Thyroid gland (tissue), 4 donors: ENCODE measurements at regions not wholly inside any gene's neighbourhood (a gene's known extent, or its start where the extent isn't known, plus 50 kb on each side); places are given as distances from the start of the nearest gene placed in this dataset.

Experiments
- DNase-seq, 2 donors: peaks; one replicate each; pipeline ENCODE4 v3.0.0-alpha.2; 2019
- H3K27ac ChIP-seq, 3 donors: fragments of 200-600 bp; sonication (generic); 1 replicate in 2 of 3; 2 replicates in 1 of 3; pipeline ENCODE4 v1.5.1; 2016 to 2019; ENCODE audit warnings: mild to moderate bottlenecking in 1 of 3, moderate library complexity in 1 of 3
- H3K27me3 ChIP-seq: fragments of 200-600 bp; sonication (generic); one replicate; pipeline ENCODE4 v1.5.1; 2019
- H3K36me3 ChIP-seq, 2 donors: fragments of 200-600 bp; sonication (generic); one replicate each; pipeline ENCODE4 v1.5.1; 2016 to 2019
- H3K4me1 ChIP-seq, 2 donors: fragments of 200-600 bp; sonication (generic); one replicate each; pipeline ENCODE4 v1.5.1; 2017 to 2019
- H3K4me3 ChIP-seq, 3 donors: fragments of 200-600 bp; sonication (generic); replicated peaks in 1 of 3; 1 replicate in 2 of 3; 2 replicates in 1 of 3; pipeline ENCODE4 v1.5.1; 2016; ENCODE audit warnings: mild to moderate bottlenecking in 1 of 3
- H3K9me3 ChIP-seq: fragments of 200-600 bp; sonication (generic); one replicate; pipeline ENCODE4 v1.5.1; 2017
- POLR2A ChIP-seq, 2 donors: fragments of 450-650 bp; IDR thresholded peaks; one replicate each; pipeline ENCODE4 v1.6.1; 2017; ENCODE audit warnings: antibody characterized with exemption in 2 of 2, mild to moderate bottlenecking in 2 of 2, moderate library complexity in 1 of 2
- WGBS, 2 donors: methylation state at CpG; one replicate each; pipeline ENCODE4 v1.1.5; 2017; 5-methylcytosine and 5-hydroxymethylcytosine counted together
- intact Hi-C: fragments of 100-400 bp; cut with DNase I; formaldehyde crosslinking; loops from one replicate; pipeline ENCODE4 v1.15.1; 2023
- TF ChIP-seq, protein P1 (sequence below), 6 experiments: fragments of 200-600 bp in 3 of 6; fragments of 450-650 bp in 3 of 6; sonication (generic) in 3 of 6; IDR thresholded peaks; one replicate each; pipeline ENCODE4 v1.5.1; 2016 to 2019; ENCODE audit warnings: antibody characterized with exemption in 6 of 6, mild to moderate bottlenecking in 2 of 6, inconsistent platforms in 1 of 6, moderate library complexity in 1 of 6

DNA sequence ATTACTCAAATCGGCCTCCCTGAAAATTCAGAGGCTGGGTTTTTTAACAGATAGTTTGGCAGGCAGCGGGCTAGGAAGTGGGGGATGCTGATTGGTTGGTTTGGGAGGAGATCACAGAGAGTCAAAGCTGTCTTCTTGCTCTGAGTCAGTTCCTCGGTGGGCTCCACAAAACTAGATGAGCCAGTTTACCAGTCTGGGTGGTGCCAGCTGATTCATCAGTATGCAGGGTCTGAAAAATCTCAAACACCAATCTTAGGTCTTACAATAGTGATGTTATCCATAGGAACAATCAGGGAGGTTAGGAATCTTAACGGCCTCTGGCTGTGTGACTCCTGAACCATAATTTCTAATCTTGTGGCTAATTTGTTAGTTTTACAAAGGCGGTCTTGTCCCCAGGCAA, 190.7 kb downstream of the C6orf118 start:
- intact Hi-C loops = no loop called here
- Histone ChIP-seq H3K36me3 (no peaks in the 10 kb centered on the region), H3K4me1 (no peaks in the 10 kb centered on the region), H3K4me3 (no peak overlapping the region), H3K9me3 (no peaks in the 10 kb centered on the region), H3K27ac (no peak overlapping the region), H3K27me3 (no peaks in the 10 kb centered on the region)
- no peak for DNase-seq
- WGBS, 2 donors = 86% methylated on average over 5 of the region's 5 CpGs
- TF ChIP-seq, protein P1, sequence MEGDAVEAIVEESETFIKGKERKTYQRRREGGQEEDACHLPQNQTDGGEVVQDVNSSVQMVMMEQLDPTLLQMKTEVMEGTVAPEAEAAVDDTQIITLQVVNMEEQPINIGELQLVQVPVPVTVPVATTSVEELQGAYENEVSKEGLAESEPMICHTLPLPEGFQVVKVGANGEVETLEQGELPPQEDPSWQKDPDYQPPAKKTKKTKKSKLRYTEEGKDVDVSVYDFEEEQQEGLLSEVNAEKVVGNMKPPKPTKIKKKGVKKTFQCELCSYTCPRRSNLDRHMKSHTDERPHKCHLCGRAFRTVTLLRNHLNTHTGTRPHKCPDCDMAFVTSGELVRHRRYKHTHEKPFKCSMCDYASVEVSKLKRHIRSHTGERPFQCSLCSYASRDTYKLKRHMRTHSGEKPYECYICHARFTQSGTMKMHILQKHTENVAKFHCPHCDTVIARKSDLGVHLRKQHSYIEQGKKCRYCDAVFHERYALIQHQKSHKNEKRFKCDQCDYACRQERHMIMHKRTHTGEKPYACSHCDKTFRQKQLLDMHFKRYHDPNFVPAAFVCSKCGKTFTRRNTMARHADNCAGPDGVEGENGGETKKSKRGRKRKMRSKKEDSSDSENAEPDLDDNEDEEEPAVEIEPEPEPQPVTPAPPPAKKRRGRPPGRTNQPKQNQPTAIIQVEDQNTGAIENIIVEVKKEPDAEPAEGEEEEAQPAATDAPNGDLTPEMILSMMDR (IDR thresholded peaks at IDR 0.05) = no peak
- TF ChIP-seq POLR2A (IDR thresholded peaks at IDR 0.05) = no peak

GRCh38 chr6:165117806-165118205, 191.6 kb downstream of the C6orf118 start:
- no peak overlapping the region for H3K27ac ChIP-seq
- intact Hi-C loops = no loop called here
- H3K9me3 ChIP-seq = no peaks in the 10 kb centered on the region
- H3K36me3 ChIP-seq = no peaks in the 10 kb centered on the region
- no peaks in the 10 kb centered on the region for H3K4me1 ChIP-seq
- H3K27me3 ChIP-seq = no peaks in the 10 kb centered on the region
- 96% methylated on average over 3 of the region's 3 CpGs for WGBS, 2 donors
- no peak overlapping the region for H3K4me3 ChIP-seq
- DNase-seq = no peak
- TF ChIP-seq, protein P1 (IDR thresholded peaks at IDR 0.05) = no peak
- no peak for TF ChIP-seq POLR2A (IDR thresholded peaks at IDR 0.05)

- intact Hi-C loops = no loop called here
- Histone ChIP-seq H3K4me3 (no peak overlapping the region), H3K27ac (no peak overlapping the region), H3K9me3 (no peaks in the 10 kb centered on the region), H3K27me3 (no peaks in the 10 kb centered on the region), H3K4me1 (no peaks in the 10 kb centered on the region), H3K36me3 (no peaks in the 10 kb centered on the region)
- WGBS, 2 donors = 89 to 91% methylated on average over 2 of the region's 2 CpGs
- TF ChIP-seq, protein P1 (IDR thresholded peaks at IDR 0.05) = no peak
- no peak for TF ChIP-seq POLR2A (IDR thresholded peaks at IDR 0.05)
- DNase-seq = no peak
Observed at GRCh38 chr6:165117121-165117520, 192.3 kb downstream of the C6orf118 start.

DNA sequence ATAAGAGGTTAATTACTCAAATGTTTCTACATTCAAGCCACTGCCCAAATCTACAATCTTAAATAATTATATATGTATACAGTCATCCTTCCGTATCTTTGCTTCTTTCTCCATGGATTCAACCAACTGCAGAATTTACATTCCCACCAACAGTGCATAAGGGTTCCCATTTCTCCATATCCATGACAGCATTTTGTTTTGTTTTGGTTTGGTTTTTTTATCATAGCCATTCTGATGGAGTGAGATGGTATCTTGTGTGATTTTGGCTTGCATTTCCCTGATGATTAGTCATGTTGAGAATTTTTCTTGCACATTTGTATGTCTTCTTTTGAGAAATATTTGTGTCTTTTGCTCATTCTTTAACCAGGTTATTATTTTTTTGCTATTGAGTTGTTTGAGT, 198.5 kb downstream of the C6orf118 start:
- DNase-seq = no peak

DNA sequence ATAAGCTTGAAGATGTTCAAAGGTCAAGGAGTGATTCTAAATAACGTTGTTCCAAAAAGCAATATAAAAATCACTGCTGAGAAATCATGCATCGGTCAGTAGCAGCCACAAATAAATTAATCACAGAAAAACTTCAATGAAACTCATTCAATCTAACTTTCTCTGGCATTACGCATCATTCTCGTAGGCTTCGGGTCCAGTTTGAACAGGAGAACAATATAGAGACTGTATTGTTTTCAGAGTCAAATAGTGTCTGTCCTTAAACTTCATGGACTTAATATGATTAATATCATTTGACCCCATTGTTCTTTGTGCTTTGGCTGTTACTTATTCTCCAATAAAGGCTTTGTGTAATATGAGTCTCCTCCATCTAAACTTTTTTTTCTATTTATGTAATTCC, 200.4 kb downstream of the C6orf118 start:
- Histone ChIP-seq H3K9me3 (no peaks in the 10 kb centered on the region), H3K27me3 (no peaks in the 10 kb centered on the region), H3K36me3 (no peaks in the 10 kb centered on the region), H3K4me3 (no peak overlapping the region), H3K27ac (no peak overlapping the region), H3K4me1 (no peaks in the 10 kb centered on the region)
- WGBS, 2 donors = 85% methylated on average over 5 of the region's 5 CpGs
- DNase-seq = no peak
- TF ChIP-seq POLR2A (IDR thresholded peaks at IDR 0.05) = no peak
- TF ChIP-seq, protein P1 (IDR thresholded peaks at IDR 0.05) = no peak
- intact Hi-C loops = no loop called here

More for the DNA sequence above, 198.5 kb downstream of the C6orf118 start:
- no peaks in the 10 kb centered on the region for H3K27me3 ChIP-seq
- no peak overlapping the region for H3K27ac ChIP-seq
- H3K4me3 ChIP-seq = no peak overlapping the region
- intact Hi-C loops = no loop called here
- no peaks in the 10 kb centered on the region for H3K4me1 ChIP-seq
- no peaks in the 10 kb centered on the region for H3K36me3 ChIP-seq
- no peak for TF ChIP-seq POLR2A (IDR thresholded peaks at IDR 0.05)
- TF ChIP-seq, protein P1 (IDR thresholded peaks at IDR 0.05) = no peak
- WGBS, 2 donors = 90 to 91% methylated on average over 1 of the region's 1 CpG
- H3K9me3 ChIP-seq = no peaks in the 10 kb centered on the region
